A673 (cell line): ENCODE measurements at regions not wholly inside any gene's neighbourhood (a gene's known extent, or its start where the extent isn't known, plus 50 kb on each side); places are given as distances from the start of the nearest gene placed in this dataset.

ENCODE experiments used
- BruUV-seq: library from RNA; stranded (reverse); fragments of 400-500 nt; replicated peaks from 2 replicates; lab custom pipeline; 2021; lab: Mats Ljungman, UMichigan
- CTCF ChIA-PET: fragments of 300-600 bp; sonication (Branson Sonifier 250); formaldehyde crosslinking; loops from one replicate; lab custom pipeline; 2022; ENCODE audit warnings: antibody characterized with exemption; lab: Charles Lee
- POLR2A ChIA-PET: fragments of 300-600 bp; sonication (Branson Sonifier 250); formaldehyde crosslinking; loops from one replicate; lab custom pipeline; 2022; ENCODE audit warnings: antibody characterized with exemption; ENCODE audit not compliant: low non-redundant PET; lab: Charles Lee
- DNase-seq: peaks from one replicate; pipeline ENCODE4 v3.0.0-alpha.2; 2015; ENCODE audit warnings: low spot score
- H3K27ac ChIP-seq: fragments of 200-600 bp; sonication (generic); 2 replicates; pipeline ENCODE4 v1.5.1; 2016; ENCODE audit warnings: mixed run types, low read depth, mild to moderate bottlenecking, mixed read lengths, antibody characterized with exemption, low read length; ENCODE audit not compliant: poor library complexity, severe bottlenecking
- H3K27me3 ChIP-seq: fragments of 200-600 bp; sonication (generic); replicated peaks from 2 replicates; pipeline ENCODE4 v1.6.1; 2017; ENCODE audit warnings: mixed run types, low read depth, mild to moderate bottlenecking, mixed read lengths, antibody characterized with exemption, low read length; ENCODE audit not compliant: insufficient read depth, poor library complexity
- H3K36me3 ChIP-seq: fragments of 200-600 bp; sonication (generic); 2 replicates; pipeline ENCODE4 v1.6.1; 2016; ENCODE audit warnings: mixed run types, mild to moderate bottlenecking, mixed read lengths, antibody characterized with exemption, low read length; ENCODE audit not compliant: insufficient read depth, poor library complexity, severe bottlenecking
- H3K4me1 ChIP-seq: fragments of 200-600 bp; sonication (generic); 2 replicates; pipeline ENCODE4 v1.6.1; 2017; ENCODE audit warnings: mixed run types, mild to moderate bottlenecking, mixed read lengths, antibody characterized with exemption, low read length; ENCODE audit not compliant: insufficient read depth, poor library complexity, severe bottlenecking
- H3K4me3 ChIP-seq: fragments of 200-600 bp; sonication (generic); 2 replicates; pipeline ENCODE4 v1.5.1; 2016; ENCODE audit warnings: low read depth, mixed run types, mild to moderate bottlenecking, mixed read lengths, low read length; ENCODE audit not compliant: poor library complexity, severe bottlenecking
- H3K9me3 ChIP-seq: fragments of 200-600 bp; sonication (generic); 2 replicates; pipeline ENCODE4 v1.6.1; 2016; ENCODE audit warnings: mixed run types, low read depth, mild to moderate bottlenecking, mixed read lengths, antibody characterized with exemption, low read length; ENCODE audit not compliant: poor library complexity, severe bottlenecking
- EZH2 ChIP-seq: fragments of 200-600 bp; sonication (generic); IDR thresholded peaks from 2 replicates; pipeline ENCODE4 v1.6.1; 2017; ENCODE audit warnings: borderline replicate concordance, low read depth, mild to moderate bottlenecking, mixed read lengths, antibody characterized with exemption, low read length; ENCODE audit not compliant: poor library complexity, severe bottlenecking
- intact Hi-C: fragments of 100-400 bp; cut with micrococcal nuclease; formaldehyde crosslinking; loops from one replicate; pipeline ENCODE4 v1.10.0; 2022; ENCODE audit not compliant: unreplicated experiment
- TF ChIP-seq, protein P1 (sequence below): fragments of 300-800, 200-600 bp; sonication (generic); conservative IDR thresholded peaks from 2 replicates; pipeline ENCODE4 v1.5.1; 2017; ENCODE audit warnings: low read depth, mild to moderate bottlenecking, antibody characterized with exemption, low read length, moderate library complexity, mixed read lengths

DNA sequence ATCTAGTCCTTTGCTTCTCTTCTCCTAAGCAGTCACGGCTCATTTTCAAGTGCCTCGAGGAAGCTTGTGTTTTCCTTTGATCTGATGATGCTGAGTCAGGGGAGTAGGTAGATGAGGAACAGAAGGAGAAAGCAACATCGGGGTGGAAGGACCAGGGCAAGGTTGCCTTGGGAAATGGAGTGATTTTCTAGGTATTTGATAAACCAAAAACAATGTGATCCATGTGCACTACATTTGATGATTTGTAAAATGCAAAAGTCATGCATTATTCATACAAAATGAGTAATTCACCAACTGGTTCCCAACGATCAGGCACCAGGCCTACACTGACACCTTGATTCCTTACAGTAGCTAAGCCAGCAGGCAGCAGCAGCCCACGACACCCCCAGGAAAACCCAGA, 205.3 kb downstream of the ANAPC1 start:
- H3K9me3 ChIP-seq = no peaks in the 10 kb centered on the region
- no peaks in the 10 kb centered on the region for H3K36me3 ChIP-seq
- ChIA-PET POLR2A (no interaction called here), CTCF (no interaction called here)
- no peaks in the 10 kb centered on the region for H3K4me1 ChIP-seq
- H3K4me3 ChIP-seq = no peak overlapping the region
- TF ChIP-seq EZH2 = no peak
- TF ChIP-seq, protein P1, sequence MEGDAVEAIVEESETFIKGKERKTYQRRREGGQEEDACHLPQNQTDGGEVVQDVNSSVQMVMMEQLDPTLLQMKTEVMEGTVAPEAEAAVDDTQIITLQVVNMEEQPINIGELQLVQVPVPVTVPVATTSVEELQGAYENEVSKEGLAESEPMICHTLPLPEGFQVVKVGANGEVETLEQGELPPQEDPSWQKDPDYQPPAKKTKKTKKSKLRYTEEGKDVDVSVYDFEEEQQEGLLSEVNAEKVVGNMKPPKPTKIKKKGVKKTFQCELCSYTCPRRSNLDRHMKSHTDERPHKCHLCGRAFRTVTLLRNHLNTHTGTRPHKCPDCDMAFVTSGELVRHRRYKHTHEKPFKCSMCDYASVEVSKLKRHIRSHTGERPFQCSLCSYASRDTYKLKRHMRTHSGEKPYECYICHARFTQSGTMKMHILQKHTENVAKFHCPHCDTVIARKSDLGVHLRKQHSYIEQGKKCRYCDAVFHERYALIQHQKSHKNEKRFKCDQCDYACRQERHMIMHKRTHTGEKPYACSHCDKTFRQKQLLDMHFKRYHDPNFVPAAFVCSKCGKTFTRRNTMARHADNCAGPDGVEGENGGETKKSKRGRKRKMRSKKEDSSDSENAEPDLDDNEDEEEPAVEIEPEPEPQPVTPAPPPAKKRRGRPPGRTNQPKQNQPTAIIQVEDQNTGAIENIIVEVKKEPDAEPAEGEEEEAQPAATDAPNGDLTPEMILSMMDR = no peak
- H3K27ac ChIP-seq = no peak overlapping the region
- no peaks in the 10 kb centered on the region for H3K27me3 ChIP-seq
- no TSS peak for BruUV-seq
- no peak for DNase-seq
- intact Hi-C loops = no loop called here

DNA sequence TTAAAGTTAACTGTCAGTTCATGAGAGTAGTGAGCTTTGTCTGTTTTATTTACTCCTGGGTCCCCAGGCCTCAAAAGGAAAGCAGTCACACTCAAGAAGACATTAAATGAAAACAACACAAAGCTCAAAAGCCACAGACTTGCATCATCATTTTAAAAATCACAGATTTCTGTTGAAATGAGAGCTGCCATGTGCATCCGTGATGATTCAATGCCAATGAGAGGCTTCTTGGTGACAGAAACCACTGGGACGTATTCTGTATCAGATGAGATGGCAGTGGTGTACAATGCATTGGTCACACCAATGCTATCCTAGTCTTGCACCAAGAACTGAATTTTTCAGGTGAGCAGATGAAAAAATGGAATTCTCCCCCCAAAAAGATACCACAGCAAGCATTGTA, 204.8 kb downstream of the ANAPC1 start:
- H3K4me3 ChIP-seq = no peak overlapping the region
- no peaks in the 10 kb centered on the region for H3K36me3 ChIP-seq
- BruUV-seq = no TSS peak
- POLR2A ChIA-PET = no interaction called here
- TF ChIP-seq, protein P1 = no peak
- TF ChIP-seq EZH2 = no peak
- no peak for DNase-seq
- no peaks in the 10 kb centered on the region for H3K27me3 ChIP-seq
- CTCF ChIA-PET = no interaction called here
- H3K4me1 ChIP-seq = no peaks in the 10 kb centered on the region
- intact Hi-C loops = no loop called here
- no peak overlapping the region for H3K27ac ChIP-seq
- H3K9me3 ChIP-seq = no peaks in the 10 kb centered on the region

GRCh38 chr2:111684611-111685010, 199.4 kb downstream of the ANAPC1 start:
- TF ChIP-seq EZH2 = no peak
- TF ChIP-seq, protein P1 = no peak
- CTCF ChIA-PET = no interaction called here

More at GRCh38 chr2:111684611-111685010, 199.4 kb downstream of the ANAPC1 start:
- no peaks in the 10 kb centered on the region for H3K27me3 ChIP-seq
- no peak for DNase-seq
- no TSS peak for BruUV-seq
- POLR2A ChIA-PET = no interaction called here
- H3K36me3 ChIP-seq = no peaks in the 10 kb centered on the region
- intact Hi-C loops = no loop called here
- no peaks in the 10 kb centered on the region for H3K4me1 ChIP-seq
- no peak overlapping the region for H3K4me3 ChIP-seq
- H3K9me3 ChIP-seq = no peaks in the 10 kb centered on the region
- no peak overlapping the region for H3K27ac ChIP-seq
